SU-DHL-6 (cell line): ENCODE measurements at regions not wholly inside any gene's neighbourhood (a gene's known extent, or its start where the extent isn't known, plus 50 kb on each side); places are given as distances from the start of the nearest gene placed in this dataset.

Source experiments
- H2AFZ ChIP-seq: fragments of 200-600 bp; sonication (generic); 2 replicates; pipeline ENCODE4 v1.6.1; 2014; ENCODE audit warnings: low read depth, mild to moderate bottlenecking, moderate library complexity, mixed read lengths, antibody characterized with exemption, low read length; ENCODE audit not compliant: severe bottlenecking
- H3F3A ChIP-seq: fragments of 200-600 bp; shearing (Covaris generic); 2 replicates; pipeline ENCODE4 v1.6.0; 2016; ENCODE audit warnings: antibody characterized with exemption, mild to moderate bottlenecking; ENCODE audit not compliant: insufficient read depth
- H3K27ac ChIP-seq: fragments of 200-600 bp; sonication (generic); 2 replicates; pipeline ENCODE4 v1.5.1; 2016; ENCODE audit warnings: low read depth, mild to moderate bottlenecking, low read length, moderate library complexity, mixed read lengths
- H3K27me3 ChIP-seq: fragments of 200-600 bp; sonication (generic), shearing (Covaris generic); 2 replicates; pipeline ENCODE4 v1.6.0; 2014; ENCODE audit warnings: mild to moderate bottlenecking, low read length
- H3K36me3 ChIP-seq: fragments of 200-600 bp; sonication (generic); 2 replicates; pipeline ENCODE4 v1.6.1; 2014; ENCODE audit warnings: mild to moderate bottlenecking, low read length, mixed read lengths
- H3K4me2 ChIP-seq: fragments of 300-600, 200-600 bp; shearing (Covaris generic), sonication (generic); 2 replicates; pipeline ENCODE4 v1.6.0; 2014; ENCODE audit warnings: low read length, low read depth, mild to moderate bottlenecking; ENCODE audit not compliant: poor library complexity, severe bottlenecking
- H3K4me3 ChIP-seq: fragments of 200-600 bp; sonication (generic); 2 replicates; pipeline ENCODE4 v1.5.1; 2014; ENCODE audit warnings: antibody characterized with exemption, low read length, mild to moderate bottlenecking, mixed read lengths; ENCODE audit not compliant: insufficient read depth, poor library complexity, severe bottlenecking
- H3K79me2 ChIP-seq: fragments of 200-600 bp; sonication (generic); 2 replicates; pipeline ENCODE4 v1.6.1; 2014; ENCODE audit warnings: mild to moderate bottlenecking, low read length, moderate library complexity; ENCODE audit not compliant: insufficient read depth
- H3K9ac ChIP-seq: fragments of 200-600 bp; sonication (generic); 2 replicates; pipeline ENCODE4 v1.7.0; 2014; ENCODE audit warnings: mild to moderate bottlenecking, low read length
- H3K9me2 ChIP-seq: fragments of 200-600 bp; sonication (generic); replicated peaks from 2 replicates; pipeline ENCODE4 v1.6.1; 2014; ENCODE audit warnings: low read length; ENCODE audit not compliant: insufficient read depth
- H3K9me3 ChIP-seq: fragments of 200-600 bp; sonication (generic); 2 replicates; pipeline ENCODE4 v1.6.1; 2014; ENCODE audit warnings: low read length, mixed read lengths; ENCODE audit not compliant: insufficient read depth
- H4K20me1 ChIP-seq: fragments of 200-600 bp; sonication (generic); 2 replicates; pipeline ENCODE4 v1.6.1; 2014; ENCODE audit warnings: low read depth, mild to moderate bottlenecking, antibody characterized with exemption, low read length, moderate library complexity, mixed read lengths
- CTCF ChIP-seq: fragments of 200-600 bp; sonication (generic); IDR thresholded peaks from one replicate; pipeline ENCODE4 v1.5.1; 2017; ENCODE audit warnings: antibody characterized with exemption, mild to moderate bottlenecking, low read length, moderate library complexity; ENCODE audit not compliant: insufficient read depth, poor library complexity, severe bottlenecking
- EZH2phosphoT487 ChIP-seq: fragments of 200-600 bp; sonication (generic), shearing (Covaris generic); conservative IDR thresholded peaks from 2 replicates; pipeline ENCODE4 v1.6.1; 2018; ENCODE audit warnings: mild to moderate bottlenecking, antibody characterized with exemption, low read length, moderate library complexity, mixed read lengths

DNA sequence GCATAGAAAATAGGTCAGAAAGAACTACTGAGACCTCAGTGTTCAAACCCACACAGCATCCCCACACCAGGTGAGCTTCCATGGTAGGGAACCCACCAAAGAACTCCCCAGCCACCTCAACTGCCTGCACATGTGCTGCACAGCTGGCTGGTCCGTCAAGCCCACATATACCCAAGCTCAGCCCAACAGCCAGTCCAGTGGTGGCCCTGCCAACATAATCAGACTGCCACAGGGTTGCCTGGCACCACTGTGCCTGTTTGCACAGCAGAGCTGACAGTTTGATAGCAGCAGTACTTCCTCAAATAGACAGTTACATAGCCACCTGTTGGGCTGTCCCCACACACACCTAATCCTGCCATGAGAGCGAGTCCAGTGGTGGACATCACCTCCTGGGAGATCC lies 283.3 kb upstream of the PRMT6 start:
- H3K27ac ChIP-seq, result no peak overlapping the region
- no peaks in the 10 kb centered on the region for H3K9me2 ChIP-seq
- H3K79me2 ChIP-seq, result no peaks in the 10 kb centered on the region
- no peaks in the 10 kb centered on the region for H4K20me1 ChIP-seq
- no peaks in the 10 kb centered on the region for H3K36me3 ChIP-seq
- no peak overlapping the region for H3K4me2 ChIP-seq
- no peak overlapping the region for H3K4me3 ChIP-seq
- H3K9me3 ChIP-seq, result no peaks in the 10 kb centered on the region
- no peak overlapping the region for H2AFZ ChIP-seq
- TF ChIP-seq EZH2phosphoT487, result no peak
- no peak for TF ChIP-seq CTCF
- no peaks in the 10 kb centered on the region for H3F3A ChIP-seq
- no peaks in the 10 kb centered on the region for H3K27me3 ChIP-seq
- no peak overlapping the region for H3K9ac ChIP-seq

DNA sequence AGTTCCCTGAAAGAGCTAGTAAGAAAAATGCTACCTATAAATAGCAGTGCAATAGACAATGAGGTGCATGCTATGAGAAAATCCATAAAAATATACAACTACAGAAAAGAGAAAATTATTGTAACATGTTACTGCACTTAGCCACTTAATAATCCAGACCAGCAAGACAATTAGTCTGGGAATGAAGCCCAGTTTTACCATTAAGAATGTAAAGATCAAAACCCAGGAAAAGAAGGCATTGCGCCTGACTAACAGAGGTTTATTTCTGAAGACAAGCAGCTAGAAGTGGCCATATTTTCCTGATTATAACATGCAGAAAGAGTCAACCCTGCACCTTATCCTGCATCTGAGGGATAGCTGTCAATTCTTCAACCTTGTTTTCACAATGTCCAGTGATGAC lies 276.4 kb upstream of the PRMT6 start:
- TF ChIP-seq CTCF (no peak), EZH2phosphoT487 (no peak)
- Histone ChIP-seq H3K9me3 (no peaks in the 10 kb centered on the region), H3K27me3 (no peaks in the 10 kb centered on the region), H4K20me1 (no peaks in the 10 kb centered on the region), H3K27ac (no peak overlapping the region), H3K79me2 (no peaks in the 10 kb centered on the region), H3K4me2 (no peak overlapping the region), H2AFZ (no peak overlapping the region), H3K9ac (no peak overlapping the region), H3K9me2 (no peaks in the 10 kb centered on the region), H3K4me3 (no peak overlapping the region), H3F3A (no peaks in the 10 kb centered on the region), H3K36me3 (no peaks in the 10 kb centered on the region)

- Histone ChIP-seq H3K36me3 (no peaks in the 10 kb centered on the region), H3K9me2 (no peaks in the 10 kb centered on the region), H3K27me3 (no peaks in the 10 kb centered on the region), H3K4me2 (no peak overlapping the region), H3K79me2 (no peaks in the 10 kb centered on the region), H3K27ac (no peak overlapping the region), H3K4me3 (no peak overlapping the region), H3K9me3 (no peaks in the 10 kb centered on the region), H2AFZ (no peak overlapping the region), H3K9ac (no peak overlapping the region), H3F3A (no peaks in the 10 kb centered on the region), H4K20me1 (no peaks in the 10 kb centered on the region)
- TF ChIP-seq CTCF, result no peak
- TF ChIP-seq EZH2phosphoT487, result no peak
Measured at GRCh38 chr1:106780806-106781569, 275.5 kb upstream of the PRMT6 start.
